AG04449 (cell line): ENCODE measurements at regions not wholly inside any gene's neighbourhood (a gene's known extent, or its start where the extent isn't known, plus 50 kb on each side); places are given as distances from the start of the nearest gene placed in this dataset.

Source experiments
- CTCF ChIA-PET: fragments of 350-600 bp; formaldehyde crosslinking; extraction: SDS; loops from one replicate; lab custom pipeline; 2021; ENCODE audit warnings: antibody characterized with exemption; lab: Yijun Ruan, JAX
- POLR2A ChIA-PET: fragments of 400-600, 350-600 bp; formaldehyde crosslinking; extraction: SDS; loops from one replicate; lab custom pipeline; 2020; ENCODE audit warnings: antibody characterized with exemption, inconsistent platforms; lab: Yijun Ruan, JAX
- DNase-seq: peaks from one replicate; pipeline ENCODE4 v3.0.0-alpha.2; 2010; ENCODE audit warnings: low read depth, low spot score
- H3K4me3 ChIP-seq: 2 replicates; pipeline ENCODE4 v1.5.1; 2011; ENCODE audit warnings: low read depth, mild to moderate bottlenecking, control low read depth, low read length
- CTCF ChIP-seq: IDR thresholded peaks from one replicate; pipeline ENCODE4 v1.5.1; 2011; ENCODE audit warnings: mild to moderate bottlenecking, moderate library complexity, low read length, control low read depth, inconsistent platforms; ENCODE audit not compliant: insufficient read depth; ENCODE audit errors: missing control alignments

- CTCF ChIA-PET = no interaction called here
These were observed 157.1 kb downstream of the MC4R start for GRCh38 chr18:60215432-60215831.

GRCh38 chr18:60209042-60209441 lies 163.5 kb downstream of the MC4R start:
- ChIA-PET POLR2A (no interaction called here), CTCF (no interaction called here)
- DNase-seq = no peak
- TF ChIP-seq CTCF = no peak
- no peak overlapping the region for H3K4me3 ChIP-seq

More at GRCh38 chr18:60215432-60215831, 157.1 kb downstream of the MC4R start:
- no peak for DNase-seq
- no peak overlapping the region for H3K4me3 ChIP-seq
- no peak for TF ChIP-seq CTCF
- POLR2A ChIA-PET = no interaction called here

DNA sequence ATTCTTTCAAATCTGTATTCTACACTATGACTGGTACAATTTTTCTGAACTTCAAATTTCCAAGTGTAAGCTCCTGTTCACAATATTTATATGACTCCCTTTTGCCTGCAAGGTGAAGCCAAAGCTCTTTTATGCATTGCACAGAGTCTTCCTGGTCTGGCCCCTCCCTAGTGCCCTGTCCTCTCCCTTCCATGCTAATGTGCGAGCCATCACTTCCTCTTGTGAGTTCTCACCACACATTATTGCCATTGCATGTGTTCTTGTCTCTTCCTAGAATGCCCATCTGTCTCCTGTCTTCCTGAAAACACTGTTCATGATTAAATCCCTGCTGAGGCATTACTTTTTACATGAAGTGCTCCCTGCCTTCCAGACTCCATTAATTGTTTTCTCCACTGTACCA lies 169.9 kb downstream of the MC4R start:
- no peak for DNase-seq
- no peak overlapping the region for H3K4me3 ChIP-seq
- TF ChIP-seq CTCF = no peak
- CTCF ChIA-PET = no interaction called here
- POLR2A ChIA-PET = no interaction called here

DNA sequence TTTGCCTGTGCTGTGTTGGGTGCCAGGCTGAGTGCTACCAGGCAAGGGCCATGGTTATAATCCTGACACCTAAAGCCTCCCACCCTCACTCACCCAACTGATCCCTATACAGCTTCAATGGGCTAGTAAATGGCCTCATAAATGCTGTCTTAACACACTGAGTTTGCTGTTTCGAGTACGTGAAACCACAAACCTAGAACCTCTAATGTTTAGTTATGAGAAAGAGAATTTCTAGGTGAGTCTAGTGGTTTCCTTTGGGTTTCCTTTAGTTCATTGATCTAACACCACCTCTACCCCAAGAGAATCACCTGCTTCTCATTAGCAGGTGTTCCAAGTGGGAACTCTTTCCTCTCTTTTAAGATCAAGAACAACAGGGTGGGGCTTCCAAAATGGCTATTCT lies 172.0 kb downstream of the MC4R start:
- ChIA-PET POLR2A (no interaction called here), CTCF (no interaction called here)
- no peak for TF ChIP-seq CTCF
- H3K4me3 ChIP-seq = no peak overlapping the region
- no peak for DNase-seq

DNA sequence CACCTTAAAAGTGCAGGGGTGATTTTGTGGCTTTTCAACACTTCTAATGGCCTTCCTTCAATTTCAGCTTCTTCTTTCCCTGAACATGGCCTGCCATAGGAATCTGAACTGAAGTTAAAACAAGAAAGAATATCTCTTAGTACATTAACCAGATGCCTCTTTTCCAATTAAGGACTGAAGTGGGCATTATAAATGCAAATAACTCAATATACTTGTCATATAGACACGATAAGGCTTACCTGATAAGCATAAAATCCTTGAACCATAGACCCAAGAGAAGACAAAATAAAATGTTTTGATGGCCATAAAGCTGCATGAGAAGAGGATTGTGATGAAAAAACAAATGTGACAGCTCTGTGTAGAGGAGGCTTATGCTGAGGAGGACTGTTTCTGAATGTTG lies 173.1 kb downstream of the MC4R start:
- TF ChIP-seq CTCF = no peak
- ChIA-PET CTCF (no interaction called here), POLR2A (no interaction called here)
- no peak overlapping the region for H3K4me3 ChIP-seq
- no peak for DNase-seq

DNA sequence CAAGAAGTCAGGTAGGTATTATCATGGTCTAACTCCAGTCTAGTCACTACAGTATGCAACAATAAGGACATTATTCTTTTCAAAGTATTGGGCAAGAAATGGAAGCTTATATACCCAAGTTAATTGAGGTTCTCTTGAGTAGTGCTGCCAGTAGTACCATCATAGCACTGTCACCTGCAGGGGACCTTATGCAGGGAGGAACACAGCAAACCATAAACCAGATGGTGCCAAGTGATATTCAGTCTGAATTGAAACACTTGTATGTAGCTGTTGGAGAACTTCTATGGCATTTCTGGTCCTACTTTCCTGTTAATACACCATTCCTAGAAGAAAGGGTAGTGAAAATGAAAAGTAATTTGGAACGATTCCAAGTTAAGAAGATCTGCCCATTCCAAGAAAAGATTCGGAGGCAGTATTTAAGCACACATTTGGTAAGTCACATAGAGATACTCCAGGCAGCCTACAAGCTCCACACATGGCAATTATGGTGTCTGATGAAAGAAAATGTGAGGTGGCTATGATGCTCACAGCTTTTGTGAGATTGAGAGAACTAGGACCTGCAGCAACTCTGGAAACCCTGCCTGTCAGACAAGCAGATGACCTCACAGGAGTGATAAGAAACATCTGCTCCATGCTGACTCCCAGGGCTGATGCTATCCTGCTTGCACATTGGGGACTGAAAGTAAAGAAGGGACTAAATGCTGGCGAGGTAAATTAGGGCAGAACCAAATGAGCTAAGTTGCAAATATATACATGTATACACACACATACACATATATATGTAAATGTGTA lies 174.7 kb downstream of the MC4R start:
- CTCF ChIA-PET = no interaction called here
- DNase-seq = no peak
- no peak for TF ChIP-seq CTCF

More for the DNA sequence above, 174.7 kb downstream of the MC4R start:
- POLR2A ChIA-PET = no interaction called here
- H3K4me3 ChIP-seq = no peak overlapping the region
